OCI-LY3 (cell line): ENCODE measurements at regions not wholly inside any gene's neighbourhood (a gene's known extent, or its start where the extent isn't known, plus 50 kb on each side); places are given as distances from the start of the nearest gene placed in this dataset.

Experiments used
- H2AFZ ChIP-seq: fragments of 200-600, 300-600 bp; shearing (Covaris generic); 2 replicates; pipeline ENCODE4 v1.6.0; 2014; ENCODE audit warnings: antibody characterized with exemption, low read depth, low read length
- H3K27ac ChIP-seq: fragments of 200-600, 300-600 bp; sonication (generic); 2 replicates; pipeline ENCODE4 v1.5.1; 2014; ENCODE audit warnings: mild to moderate bottlenecking, low read length, moderate library complexity, mixed read lengths
- H3K27me3 ChIP-seq: fragments of 200-600, 300-600 bp; sonication (generic); 2 replicates; pipeline ENCODE4 v1.6.1; 2014; ENCODE audit warnings: low read depth, low read length, mixed read lengths
- H3K36me3 ChIP-seq: fragments of 200-600, 300-600 bp; sonication (generic); replicated peaks from 2 replicates; pipeline ENCODE3; 2014; ENCODE audit warnings: low read depth, low read length, mixed read lengths
- H3K4me1 ChIP-seq: fragments of 300-600, 200-600 bp; sonication (generic); 2 replicates; pipeline ENCODE4 v1.6.1; 2014; ENCODE audit warnings: low read length, mixed read lengths
- H3K4me2 ChIP-seq: fragments of 200-600, 300-600 bp; sonication (generic); 2 replicates; pipeline ENCODE4 v1.6.1; 2014; ENCODE audit warnings: low read length, mixed read lengths
- H3K4me3 ChIP-seq: fragments of 300-600, 200-600 bp; sonication (generic); 2 replicates; pipeline ENCODE4 v1.5.1; 2014; ENCODE audit warnings: antibody characterized with exemption, mild to moderate bottlenecking, low read length, moderate library complexity
- H3K79me2 ChIP-seq: fragments of 300-600, 200-600 bp; shearing (Covaris generic); 2 replicates; pipeline ENCODE4 v1.6.1; 2014; ENCODE audit warnings: mild to moderate bottlenecking, low read length, mixed read lengths
- H3K9ac ChIP-seq: fragments of 300-600, 200-600 bp; shearing (Covaris generic); 2 replicates; pipeline ENCODE4 v1.6.0; 2014; ENCODE audit warnings: mild to moderate bottlenecking, low read length, moderate library complexity
- H3K9me3 ChIP-seq: fragments of 200-600, 300-600 bp; shearing (Covaris generic); 2 replicates; pipeline ENCODE4 v1.6.1; 2014; ENCODE audit warnings: low read length, mixed read lengths; ENCODE audit not compliant: insufficient read depth
- H4K20me1 ChIP-seq: fragments of 200-600, 300-600 bp; sonication (generic); 2 replicates; pipeline ENCODE4 v1.6.1; 2016; ENCODE audit warnings: low read length, mixed read lengths; ENCODE audit not compliant: insufficient read depth
- CTCF ChIP-seq: fragments of 200-600, 300-600 bp; sonication (generic); IDR thresholded peaks from 2 replicates; pipeline ENCODE4 v1.5.1; 2014; ENCODE audit warnings: antibody characterized with exemption, low read length, low read depth
- EZH2phosphoT487 ChIP-seq: fragments of 200-600 bp; shearing (Covaris generic); IDR thresholded peaks from 2 replicates; pipeline ENCODE4 v1.6.1; 2018; ENCODE audit warnings: antibody characterized with exemption, mixed run types, low read depth

DNA sequence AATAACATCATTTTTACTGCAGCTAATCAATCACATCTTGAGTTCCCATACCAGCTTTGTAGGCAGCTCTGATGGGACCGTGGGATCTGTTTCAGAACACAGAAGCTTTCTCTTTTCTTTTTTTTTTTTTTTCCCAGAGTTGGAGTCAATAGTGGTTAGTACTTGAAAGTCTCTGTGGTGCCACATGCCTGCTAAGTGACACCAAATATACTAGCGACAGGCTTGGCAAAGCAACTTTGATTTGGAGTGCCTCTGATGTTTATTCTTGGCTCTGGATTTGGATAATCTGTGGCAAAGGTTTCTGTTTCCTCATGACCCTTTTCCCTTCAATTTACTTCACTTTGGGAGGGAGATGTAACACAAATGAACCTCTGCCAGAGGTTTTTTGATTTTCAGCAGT is 681.4 kb upstream of the TENM4 start:
- Histone ChIP-seq H2AFZ (no peak overlapping the region), H3K4me3 (no peak overlapping the region), H3K27ac (no peak overlapping the region), H3K27me3 (no peaks in the 10 kb centered on the region), H3K9ac (no peak overlapping the region), H3K4me2 (no peak overlapping the region), H3K4me1 (peaks cover 6% of the 10 kb centered on the region), H4K20me1 (no peaks in the 10 kb centered on the region), H3K79me2 (no peaks in the 10 kb centered on the region), H3K36me3 (no peaks in the 10 kb centered on the region), H3K9me3 (no peaks in the 10 kb centered on the region)
- no peak for TF ChIP-seq EZH2phosphoT487
- no peak for TF ChIP-seq CTCF

DNA sequence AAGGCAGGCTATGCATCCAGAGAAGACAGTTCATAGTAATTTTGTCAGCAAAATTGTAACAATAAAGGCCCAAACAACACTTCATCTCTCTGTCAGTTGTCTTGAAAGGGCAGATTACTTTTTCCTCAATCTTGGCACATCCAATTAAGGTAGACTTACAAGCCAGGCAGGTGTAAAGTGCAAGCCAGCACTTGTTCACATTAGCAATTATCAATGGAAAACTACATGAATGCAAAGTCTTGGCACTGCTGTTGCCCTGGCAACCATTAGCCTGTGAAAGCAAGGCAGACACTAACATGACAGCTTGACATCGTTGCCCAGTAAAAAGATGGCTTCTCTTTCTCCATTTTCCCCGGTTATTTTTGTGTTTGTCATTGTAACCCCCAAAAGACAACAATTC is 677.2 kb upstream of the TENM4 start:
- Histone ChIP-seq H3K4me2 (no peak overlapping the region), H4K20me1 (no peaks in the 10 kb centered on the region), H3K9me3 (no peaks in the 10 kb centered on the region), H3K36me3 (no peaks in the 10 kb centered on the region), H2AFZ (no peak overlapping the region), H3K4me1 (no peaks in the 10 kb centered on the region), H3K27me3 (no peaks in the 10 kb centered on the region), H3K9ac (no peak overlapping the region), H3K79me2 (no peaks in the 10 kb centered on the region), H3K27ac (no peak overlapping the region), H3K4me3 (no peak overlapping the region)
- TF ChIP-seq CTCF = no peak
- TF ChIP-seq EZH2phosphoT487 = no peak

DNA sequence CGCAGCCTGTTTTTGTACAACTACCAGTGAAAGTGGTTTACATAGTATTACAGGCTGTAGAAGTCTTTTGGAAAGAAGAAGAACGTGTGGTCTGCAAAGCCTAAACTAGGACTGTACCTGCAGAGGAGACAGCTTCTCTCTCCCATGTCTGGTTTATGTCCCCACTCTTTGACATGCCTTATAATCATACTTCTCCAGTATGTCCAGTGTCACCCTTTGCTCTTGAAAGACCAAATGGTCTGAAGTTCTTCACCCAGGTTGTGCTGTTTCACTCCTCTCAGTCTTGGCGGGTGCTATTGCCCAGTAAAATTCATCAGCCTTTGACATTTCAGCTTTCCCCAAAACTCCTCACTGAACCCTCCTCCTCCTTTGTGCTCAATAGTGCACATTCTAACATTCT is 676.0 kb upstream of the TENM4 start:
- H4K20me1 ChIP-seq = no peaks in the 10 kb centered on the region
- no peak overlapping the region for H2AFZ ChIP-seq
- H3K79me2 ChIP-seq = no peaks in the 10 kb centered on the region
- H3K9ac ChIP-seq = no peak overlapping the region
- H3K9me3 ChIP-seq = no peaks in the 10 kb centered on the region
- H3K4me3 ChIP-seq = no peak overlapping the region
- no peaks in the 10 kb centered on the region for H3K27me3 ChIP-seq
- H3K4me2 ChIP-seq = no peak overlapping the region
- TF ChIP-seq EZH2phosphoT487 (no peak), CTCF (no peak)
- H3K27ac ChIP-seq = no peak overlapping the region
- no peaks in the 10 kb centered on the region for H3K36me3 ChIP-seq
- no peaks in the 10 kb centered on the region for H3K4me1 ChIP-seq

- Histone ChIP-seq H3K27ac (no peak overlapping the region), H3K9ac (no peak overlapping the region), H3K9me3 (no peaks in the 10 kb centered on the region), H3K4me2 (no peak overlapping the region), H3K4me1 (peaks cover 5% of the 10 kb centered on the region), H3K79me2 (no peaks in the 10 kb centered on the region), H4K20me1 (no peaks in the 10 kb centered on the region), H3K36me3 (no peaks in the 10 kb centered on the region), H2AFZ (no peak overlapping the region), H3K4me3 (no peak overlapping the region), H3K27me3 (no peaks in the 10 kb centered on the region)
- TF ChIP-seq EZH2phosphoT487 (no peak), CTCF (no peak)
Measured at GRCh38 chr11:80109652-80110051, 668.8 kb upstream of the TENM4 start.
